Activated CD8-positive, alpha-beta T cell treated with anti-CD3 and anti-CD28 coated beads, Interleukin-2, amount 10 ng/mL, durations not matched to agents 7 days and 5 days (primary cell): ENCODE measurements at regions not wholly inside any gene's neighbourhood (a gene's known extent, or its start where the extent isn't known, plus 50 kb on each side); places are given as distances from the start of the nearest gene placed in this dataset.

ENCODE experiments used
- ATAC-seq: fragments of 150-1000 bp; cut with Tn5 transposase; one replicate; pipeline ENCODE4 v1.10.0; 2021; ENCODE audit warnings: moderate library complexity
- CTCF ChIA-PET: fragments of 350-600 bp; sonication (Branson Sonifier 250); formaldehyde crosslinking; loops from one replicate; lab custom pipeline; 2021; ENCODE audit warnings: antibody characterized with exemption; lab: Charles Lee
- POLR2A ChIA-PET: fragments of 350-600 bp; sonication (Branson Sonifier 250); formaldehyde crosslinking; loops from one replicate; lab custom pipeline; 2021; ENCODE audit warnings: antibody characterized with exemption; lab: Charles Lee
- DNase-seq: peaks from one replicate; pipeline ENCODE4 v3.0.0-alpha.2; 2020
- H3K27ac Mint-ChIP-seq: one replicate; pipeline ENCODE4 v1.8.0; 2021; ENCODE audit warnings: mild to moderate bottlenecking, mixed read lengths
- H3K27me3 Mint-ChIP-seq: one replicate; pipeline ENCODE4 v1.8.0; 2021; ENCODE audit warnings: low read depth, mixed read lengths
- H3K36me3 Mint-ChIP-seq: one replicate; pipeline ENCODE4 v1.8.0; 2021; ENCODE audit warnings: low read depth, mixed read lengths
- H3K4me1 Mint-ChIP-seq: one replicate; pipeline ENCODE4 v1.8.0; 2021; ENCODE audit warnings: low read depth, mixed read lengths
- H3K4me3 Mint-ChIP-seq: one replicate; pipeline ENCODE4 v1.8.0; 2021; ENCODE audit warnings: mild to moderate bottlenecking, mixed read lengths
- H3K9me3 Mint-ChIP-seq: one replicate; pipeline ENCODE4 v1.8.0; 2022; ENCODE audit warnings: mixed read lengths; ENCODE audit not compliant: insufficient read depth

- no peaks in the 10 kb centered on the region for H3K36me3 Mint-ChIP-seq
- ChIA-PET POLR2A (no interaction called here), CTCF (no interaction called here)
- DNase-seq (no peak), ATAC-seq (no peak)
- no peaks in the 10 kb centered on the region for H3K9me3 Mint-ChIP-seq
- H3K4me1 Mint-ChIP-seq, result no peaks in the 10 kb centered on the region
- no peak overlapping the region for H3K27ac Mint-ChIP-seq
- no peak overlapping the region for H3K4me3 Mint-ChIP-seq
- H3K27me3 Mint-ChIP-seq, result no peaks in the 10 kb centered on the region
Measured at GRCh38 chr7:11895337-11895736, 63.3 kb upstream of the THSD7A start.

GRCh38 chr7:11896663-11897062, 64.7 kb upstream of the THSD7A start:
- Mint-ChIP-seq H3K9me3 (no peaks in the 10 kb centered on the region), H3K27ac (no peak overlapping the region), H3K36me3 (no peaks in the 10 kb centered on the region), H3K27me3 (no peaks in the 10 kb centered on the region), H3K4me1 (no peaks in the 10 kb centered on the region), H3K4me3 (no peak overlapping the region)
- no peak for ATAC-seq
- no peak for DNase-seq
- POLR2A ChIA-PET, result no interaction called here
- CTCF ChIA-PET, result no interaction called here

GRCh38 chr7:11899247-11899646, 67.2 kb upstream of the THSD7A start:
- Mint-ChIP-seq H3K36me3 (no peaks in the 10 kb centered on the region), H3K9me3 (no peaks in the 10 kb centered on the region), H3K27me3 (no peaks in the 10 kb centered on the region), H3K4me1 (no peaks in the 10 kb centered on the region), H3K27ac (no peak overlapping the region), H3K4me3 (no peak overlapping the region)
- POLR2A ChIA-PET, result no interaction called here
- ATAC-seq (no peak), DNase-seq (no peak)
- CTCF ChIA-PET, result no interaction called here

GRCh38 chr7:11910253-11910652, 78.3 kb upstream of the THSD7A start:
- no peaks in the 10 kb centered on the region for H3K27me3 Mint-ChIP-seq
- H3K36me3 Mint-ChIP-seq, result no peaks in the 10 kb centered on the region
- DNase-seq, result no peak
- no peaks in the 10 kb centered on the region for H3K4me1 Mint-ChIP-seq
- no peak for ATAC-seq
- ChIA-PET CTCF (no interaction called here), POLR2A (no interaction called here)
- no peak overlapping the region for H3K4me3 Mint-ChIP-seq
- no peaks in the 10 kb centered on the region for H3K9me3 Mint-ChIP-seq
- H3K27ac Mint-ChIP-seq, result no peak overlapping the region

- ATAC-seq (no peak), DNase-seq (no peak)
- Mint-ChIP-seq H3K4me3 (no peak overlapping the region), H3K4me1 (no peaks in the 10 kb centered on the region), H3K36me3 (no peaks in the 10 kb centered on the region), H3K27ac (no peak overlapping the region), H3K9me3 (no peaks in the 10 kb centered on the region), H3K27me3 (no peaks in the 10 kb centered on the region)
- ChIA-PET CTCF (no interaction called here), POLR2A (no interaction called here)
Measured at GRCh38 chr7:11911900-11912299, 79.9 kb upstream of the THSD7A start.

- Mint-ChIP-seq H3K4me1 (no peaks in the 10 kb centered on the region), H3K9me3 (no peaks in the 10 kb centered on the region), H3K27me3 (no peaks in the 10 kb centered on the region), H3K27ac (no peak overlapping the region), H3K36me3 (no peaks in the 10 kb centered on the region), H3K4me3 (no peak overlapping the region)
- CTCF ChIA-PET, result interaction anchor here (0.6 kb wide), 1 partner anchor 349 kb away, joined by 3 read pairs; no protein-coding TSS in a partner anchor
- no peak for ATAC-seq
- POLR2A ChIA-PET, result no interaction called here
- DNase-seq, result no peak
Measured at GRCh38 chr7:11914645-11915044, 82.6 kb upstream of the THSD7A start.

GRCh38 chr7:11923376-11923930, 91.5 kb upstream of the THSD7A start:
- Mint-ChIP-seq H3K9me3 (no peaks in the 10 kb centered on the region), H3K27ac (no peak overlapping the region), H3K4me3 (no peak overlapping the region), H3K4me1 (no peaks in the 10 kb centered on the region), H3K36me3 (no peaks in the 10 kb centered on the region), H3K27me3 (no peaks in the 10 kb centered on the region)
- ChIA-PET CTCF (no interaction called here), POLR2A (no interaction called here)
- DNase-seq (no peak), ATAC-seq (no peak)

GRCh38 chr7:11931307-11931706, 99.3 kb upstream of the THSD7A start:
- Mint-ChIP-seq H3K27me3 (no peaks in the 10 kb centered on the region), H3K4me1 (no peaks in the 10 kb centered on the region), H3K9me3 (no peaks in the 10 kb centered on the region), H3K36me3 (no peaks in the 10 kb centered on the region), H3K27ac (no peak overlapping the region), H3K4me3 (no peak overlapping the region)
- ATAC-seq (no peak), DNase-seq (no peak)
- ChIA-PET CTCF (no interaction called here), POLR2A (no interaction called here)

- Mint-ChIP-seq H3K27ac (no peak overlapping the region), H3K27me3 (no peaks in the 10 kb centered on the region), H3K4me3 (no peak overlapping the region), H3K36me3 (no peaks in the 10 kb centered on the region), H3K4me1 (no peaks in the 10 kb centered on the region), H3K9me3 (no peaks in the 10 kb centered on the region)
- DNase-seq (no peak), ATAC-seq (no peak)
- ChIA-PET CTCF (no interaction called here), POLR2A (no interaction called here)
Measured at GRCh38 chr7:11934796-11935195, 102.8 kb upstream of the THSD7A start.

GRCh38 chr7:11935905-11936304, 103.9 kb upstream of the THSD7A start:
- ChIA-PET POLR2A (no interaction called here), CTCF (no interaction called here)
- Mint-ChIP-seq H3K4me3 (no peak overlapping the region), H3K9me3 (no peaks in the 10 kb centered on the region), H3K36me3 (no peaks in the 10 kb centered on the region), H3K27ac (no peak overlapping the region), H3K4me1 (no peaks in the 10 kb centered on the region), H3K27me3 (no peaks in the 10 kb centered on the region)
- DNase-seq, result no peak
- ATAC-seq, result no peak

GRCh38 chr7:11946794-11947193, 114.8 kb upstream of the THSD7A start:
- Mint-ChIP-seq H3K9me3 (no peaks in the 10 kb centered on the region), H3K27me3 (no peaks in the 10 kb centered on the region), H3K4me1 (no peaks in the 10 kb centered on the region), H3K27ac (no peak overlapping the region), H3K36me3 (no peaks in the 10 kb centered on the region), H3K4me3 (no peak overlapping the region)
- ChIA-PET CTCF (no interaction called here), POLR2A (no interaction called here)
- ATAC-seq, result no peak
- DNase-seq, result no peak

GRCh38 chr7:11950281-11950680, 118.3 kb upstream of the THSD7A start:
- Mint-ChIP-seq H3K36me3 (no peaks in the 10 kb centered on the region), H3K4me3 (no peak overlapping the region), H3K9me3 (no peaks in the 10 kb centered on the region), H3K4me1 (no peaks in the 10 kb centered on the region), H3K27me3 (no peaks in the 10 kb centered on the region), H3K27ac (no peak overlapping the region)
- ChIA-PET POLR2A (no interaction called here), CTCF (no interaction called here)
- ATAC-seq, result no peak
- no peak for DNase-seq

GRCh38 chr7:11950942-11951341, 118.9 kb upstream of the THSD7A start:
- H3K9me3 Mint-ChIP-seq, result no peaks in the 10 kb centered on the region
- H3K27ac Mint-ChIP-seq, result no peak overlapping the region
- H3K27me3 Mint-ChIP-seq, result no peaks in the 10 kb centered on the region
- POLR2A ChIA-PET, result no interaction called here
- CTCF ChIA-PET, result no interaction called here
- H3K4me1 Mint-ChIP-seq, result no peaks in the 10 kb centered on the region
- no peaks in the 10 kb centered on the region for H3K36me3 Mint-ChIP-seq
- ATAC-seq (no peak), DNase-seq (no peak)
- no peak overlapping the region for H3K4me3 Mint-ChIP-seq
